ENCODE measurements at regions not wholly inside any gene's neighbourhood (a gene's known extent, or its start where the extent isn't known, plus 50 kb on each side); places are given as distances from the start of the nearest gene placed in this dataset.
"Not testable (repeated sequence)": the region's sequence is repeated elsewhere in the genome, so short reads cannot be mapped to it uniquely, and the experiment has no call there.

- DNase-seq = no peak
Measured at GRCh38 chr11:71150859-71151258, 101.5 kb downstream of the SHANK2 start.

- DNase-seq = no peak
Measured at GRCh38 chr11:71148716-71149115, 103.7 kb downstream of the SHANK2 start.

GRCh38 chr11:71147331-71147730 is 105.0 kb downstream of the SHANK2 start:
- DNase-seq = no peak

GRCh38 chr11:71146846-71147245 is 105.5 kb downstream of the SHANK2 start:
- DNase-seq = no peak

- DNase-seq = no peak
Measured at GRCh38 chr11:71145988-71146824, 106.2 kb downstream of the SHANK2 start.

GRCh38 chr11:71145368-71145767 is 107.0 kb downstream of the SHANK2 start:
- no peak for DNase-seq

- DNase-seq = no peak
Measured at GRCh38 chr11:71144736-71145135, 107.6 kb downstream of the SHANK2 start.

- DNase-seq = no peak
Measured at GRCh38 chr11:71144010-71144409, 108.4 kb downstream of the SHANK2 start.

GRCh38 chr11:71140206-71140919 is 112.0 kb downstream of the SHANK2 start:
- no peak for DNase-seq

GRCh38 chr11:71139516-71140205 is 112.7 kb downstream of the SHANK2 start:
- no peak for DNase-seq

GRCh38 chr11:71138737-71139425 is 113.5 kb downstream of the SHANK2 start:
- no peak for DNase-seq

GRCh38 chr11:71137376-71137775 is 115.0 kb downstream of the SHANK2 start:
- no peak for DNase-seq

- DNase-seq = no peak
Measured at GRCh38 chr11:71136095-71136845, 116.1 kb downstream of the SHANK2 start.

GRCh38 chr11:71135112-71135511 is 117.3 kb downstream of the SHANK2 start:
- no peak for DNase-seq

- no peak for DNase-seq
Measured at GRCh38 chr11:71133946-71134345, 118.4 kb downstream of the SHANK2 start.

GRCh38 chr11:71131861-71132260 is 120.5 kb downstream of the SHANK2 start:
- no peak for DNase-seq

GRCh38 chr11:71130106-71130505 is 122.3 kb downstream of the SHANK2 start:
- DNase-seq = no peak

- DNase-seq = no peak
Measured at GRCh38 chr11:71129624-71130023, 122.8 kb downstream of the SHANK2 start.

GRCh38 chr11:71127806-71128205 is 124.6 kb downstream of the SHANK2 start:
- no peak for DNase-seq

- not testable (repeated sequence) for DNase-seq
Measured at GRCh38 chr11:71126401-71126800, 126.0 kb downstream of the SHANK2 start.

- no peak for DNase-seq
Measured at GRCh38 chr11:71125150-71125549, 127.2 kb downstream of the SHANK2 start.

GRCh38 chr11:71124127-71124526 is 128.2 kb downstream of the SHANK2 start:
- DNase-seq = no peak

All from activated CD4-positive, alpha-beta T cell treated with anti-CD3 and anti-CD28 coated beads, Interleukin-2, amount 50 U/mL, for 16 hours (primary cell).